Activated B cell treated with CpG ODN at 0.5 μM for 24 hours (primary cell): ENCODE measurements at regions not wholly inside any gene's neighbourhood (a gene's known extent, or its start where the extent isn't known, plus 50 kb on each side); places are given as distances from the start of the nearest gene placed in this dataset.

ENCODE experiments used
- ATAC-seq: fragments of 200-7000 bp; cut with Tn5 transposase; one replicate; pipeline ENCODE4 v1.10.0; 2021; ENCODE audit warnings: low read depth, mild to moderate bottlenecking, moderate library complexity
- CTCF ChIA-PET: fragments of 350-600 bp; sonication (Branson Sonifier 250); formaldehyde crosslinking; loops from one replicate; lab custom pipeline; 2021; ENCODE audit warnings: antibody characterized with exemption; lab: Charles Lee
- POLR2A ChIA-PET: fragments of 350-600 bp; sonication (Branson Sonifier 250); formaldehyde crosslinking; loops from one replicate; lab custom pipeline; 2021; ENCODE audit warnings: antibody characterized with exemption; lab: Charles Lee
- DNase-seq: peaks from one replicate; pipeline ENCODE4 v3.0.0; 2022
- H3K27ac Mint-ChIP-seq: one replicate; pipeline ENCODE4 v1.8.0; 2020; ENCODE audit warnings: mixed read lengths
- H3K27me3 Mint-ChIP-seq: one replicate; pipeline ENCODE4 v1.8.0; 2021; ENCODE audit warnings: mixed read lengths
- H3K36me3 Mint-ChIP-seq: one replicate; pipeline ENCODE4 v1.8.0; 2021; ENCODE audit warnings: low read depth, mixed read lengths
- H3K4me1 Mint-ChIP-seq: one replicate; pipeline ENCODE4 v1.8.0; 2021; ENCODE audit warnings: mixed read lengths
- H3K4me3 Mint-ChIP-seq: one replicate; pipeline ENCODE4 v1.8.0; 2020; ENCODE audit warnings: mild to moderate bottlenecking, mixed read lengths
- H3K9me3 Mint-ChIP-seq: one replicate; pipeline ENCODE4 v1.8.0; 2020; ENCODE audit warnings: mixed read lengths
- CTCF ChIP-seq: fragments of 200-600 bp; IDR thresholded peaks from one replicate; pipeline ENCODE4 v1.8.0; 2022; ENCODE audit warnings: antibody characterized with exemption, mild to moderate bottlenecking
- intact Hi-C: fragments of 100-400 bp; cut with micrococcal nuclease; formaldehyde crosslinking; loops from one replicate; pipeline ENCODE4 v1.15.1; 2024

- ChIA-PET POLR2A (no interaction called here), CTCF (no interaction called here)
- no peak for ATAC-seq
- intact Hi-C loops = no loop called here
- Mint-ChIP-seq H3K27ac (no peak overlapping the region), H3K36me3 (no peaks in the 10 kb centered on the region), H3K4me3 (no peak overlapping the region), H3K9me3 (no peaks in the 10 kb centered on the region), H3K4me1 (no peaks in the 10 kb centered on the region), H3K27me3 (peaks cover 8% of the 10 kb centered on the region)
- no peak for DNase-seq
- no peak for TF ChIP-seq CTCF
These were observed 530.9 kb downstream of the PTPRU start for GRCh38 chr1:29767088-29767685.

GRCh38 chr1:29762635-29763034 lies 526.3 kb downstream of the PTPRU start:
- Mint-ChIP-seq H3K9me3 (no peaks in the 10 kb centered on the region), H3K27me3 (peaks cover 12% of the 10 kb centered on the region), H3K4me3 (no peak overlapping the region), H3K27ac (no peak overlapping the region), H3K36me3 (no peaks in the 10 kb centered on the region), H3K4me1 (no peaks in the 10 kb centered on the region)
- TF ChIP-seq CTCF = no peak
- intact Hi-C loops = no loop called here
- no peak for ATAC-seq
- ChIA-PET POLR2A (no interaction called here), CTCF (no interaction called here)
- DNase-seq = no peak

GRCh38 chr1:29761159-29761928 lies 525.0 kb downstream of the PTPRU start:
- H3K36me3 Mint-ChIP-seq = no peaks in the 10 kb centered on the region
- DNase-seq (no peak), ATAC-seq (no peak)
- H3K4me3 Mint-ChIP-seq = no peak overlapping the region
- peaks cover 9% of the 10 kb centered on the region for H3K27me3 Mint-ChIP-seq
- intact Hi-C loops = no loop called here
- ChIA-PET CTCF (no interaction called here), POLR2A (no interaction called here)
- H3K9me3 Mint-ChIP-seq = no peaks in the 10 kb centered on the region
- no peak overlapping the region for H3K27ac Mint-ChIP-seq
- TF ChIP-seq CTCF = no peak
- H3K4me1 Mint-ChIP-seq = no peaks in the 10 kb centered on the region

- POLR2A ChIA-PET = no interaction called here
- ATAC-seq = no peak
- no peaks in the 10 kb centered on the region for H3K4me1 Mint-ChIP-seq
- DNase-seq = no peak
- TF ChIP-seq CTCF = no peak
- H3K27me3 Mint-ChIP-seq = peaks cover 7% of the 10 kb centered on the region
- H3K9me3 Mint-ChIP-seq = no peaks in the 10 kb centered on the region
- no peak overlapping the region for H3K27ac Mint-ChIP-seq
- CTCF ChIA-PET = no interaction called here
- intact Hi-C loops = no loop called here
- no peaks in the 10 kb centered on the region for H3K36me3 Mint-ChIP-seq
- no peak overlapping the region for H3K4me3 Mint-ChIP-seq
These were observed 523.8 kb downstream of the PTPRU start for GRCh38 chr1:29760067-29760564.

GRCh38 chr1:29758781-29759499 lies 522.6 kb downstream of the PTPRU start:
- peaks cover 5% of the 10 kb centered on the region for H3K27me3 Mint-ChIP-seq
- intact Hi-C loops = no loop called here
- no peak for TF ChIP-seq CTCF
- no peaks in the 10 kb centered on the region for H3K9me3 Mint-ChIP-seq
- CTCF ChIA-PET = no interaction called here
- no peak for DNase-seq
- POLR2A ChIA-PET = no interaction called here
- no peaks in the 10 kb centered on the region for H3K4me1 Mint-ChIP-seq
- no peak overlapping the region for H3K27ac Mint-ChIP-seq
- no peak for ATAC-seq
- H3K36me3 Mint-ChIP-seq = no peaks in the 10 kb centered on the region
- no peak overlapping the region for H3K4me3 Mint-ChIP-seq
